SJCRH30 (cell line): ENCODE measurements at regions not wholly inside any gene's neighbourhood (a gene's known extent, or its start where the extent isn't known, plus 50 kb on each side); places are given as distances from the start of the nearest gene placed in this dataset.

ENCODE experiments used
- DNase-seq, 2 experiments: peaks; one replicate each; pipeline ENCODE4 v3.0.0-alpha.2; 2015 to 2020
- H3K27ac ChIP-seq: fragments of 250-450 bp; sonication (Bioruptor Pico); 2 replicates; pipeline ENCODE4 v1.5.1; 2020; ENCODE audit warnings: mild to moderate bottlenecking, moderate library complexity
- H3K27me3 ChIP-seq: fragments of 250-450 bp; sonication (Bioruptor Pico); 2 replicates; pipeline ENCODE4 v1.5.1; 2020; ENCODE audit warnings: mild to moderate bottlenecking, moderate library complexity
- H3K36me3 ChIP-seq: fragments of 250-450 bp; sonication (Bioruptor Pico); 2 replicates; pipeline ENCODE4 v1.5.1; 2020; ENCODE audit warnings: mild to moderate bottlenecking, moderate library complexity
- H3K4me1 ChIP-seq: fragments of 250-450 bp; sonication (Bioruptor Pico); 2 replicates; pipeline ENCODE4 v1.5.1; 2020; ENCODE audit warnings: mild to moderate bottlenecking, moderate library complexity
- H3K4me3 ChIP-seq: fragments of 250-450 bp; sonication (Bioruptor Pico); 2 replicates; pipeline ENCODE4 v1.5.1; 2020; ENCODE audit warnings: mild to moderate bottlenecking, moderate library complexity
- H3K9me3 ChIP-seq: fragments of 250-450 bp; sonication (Bioruptor Pico); replicated peaks from 2 replicates; pipeline ENCODE4 v1.5.1; 2020; ENCODE audit warnings: mild to moderate bottlenecking, moderate library complexity

DNA sequence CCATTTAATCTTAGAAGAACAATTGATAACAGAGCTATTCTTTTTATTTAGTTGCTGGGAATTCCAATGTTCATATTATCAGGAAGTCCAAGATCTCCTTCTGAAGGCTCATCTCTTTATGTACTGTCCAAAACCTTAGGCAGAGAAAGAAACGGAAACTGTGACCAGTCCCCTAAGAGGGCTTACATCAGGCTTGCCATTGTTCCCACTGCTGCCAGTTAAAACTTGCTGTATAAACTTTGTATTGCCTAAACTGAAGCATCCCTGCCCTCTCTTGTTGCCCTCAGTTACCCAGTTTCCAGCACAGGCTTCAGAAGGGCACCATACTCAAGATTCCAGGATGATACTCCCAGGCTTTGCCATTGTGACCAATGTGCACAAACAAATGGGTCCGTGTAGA lies 435.2 kb upstream of the NAALADL2 start:
- Histone ChIP-seq H3K27me3 (no peaks in the 10 kb centered on the region), H3K4me3 (no peak overlapping the region), H3K27ac (no peak overlapping the region), H3K36me3 (no peaks in the 10 kb centered on the region), H3K9me3 (no peaks in the 10 kb centered on the region), H3K4me1 (no peaks in the 10 kb centered on the region)
- DNase-seq: no peak

DNA sequence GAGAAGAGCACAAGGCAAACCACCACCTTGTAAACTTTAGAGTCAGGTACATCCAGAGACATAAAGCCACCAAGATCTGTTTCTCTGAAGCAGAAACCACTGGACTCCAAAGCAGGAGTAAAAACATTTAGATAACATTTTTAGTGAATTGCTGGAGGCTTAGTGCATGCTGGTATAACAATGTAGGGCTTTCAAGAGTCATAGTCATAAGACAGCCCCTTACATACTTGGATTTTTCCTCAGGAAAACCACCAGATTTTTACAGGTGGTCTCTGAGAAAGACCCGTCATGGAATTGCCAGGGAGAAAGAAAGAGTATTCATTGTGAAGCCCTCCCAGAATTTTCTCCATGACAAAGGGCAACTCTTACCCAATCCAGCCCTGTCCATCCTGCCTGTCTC lies 434.5 kb upstream of the NAALADL2 start:
- no peak overlapping the region for H3K27ac ChIP-seq
- H3K27me3 ChIP-seq: no peaks in the 10 kb centered on the region

DNA sequence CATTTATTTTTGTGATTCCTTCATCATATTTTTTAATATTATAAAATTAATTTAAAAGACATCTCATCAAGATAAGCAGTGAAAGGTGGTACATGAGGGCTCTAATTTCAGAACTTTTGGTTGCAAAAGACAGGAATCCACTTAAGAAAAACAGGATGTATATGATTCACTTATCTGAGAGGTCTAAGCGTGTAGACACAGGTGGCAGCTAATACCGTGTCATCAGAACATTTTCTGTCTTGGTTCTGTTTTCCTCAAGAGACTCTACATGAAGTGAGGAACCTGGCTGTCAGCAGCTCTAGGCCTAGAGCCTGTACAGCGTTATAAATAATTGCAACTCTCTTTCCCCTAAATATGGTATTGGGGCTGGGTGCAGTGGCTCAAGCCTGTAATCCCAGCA lies 433.7 kb upstream of the NAALADL2 start:
- no peaks in the 10 kb centered on the region for H3K36me3 ChIP-seq
- no peak for DNase-seq
- H3K4me1 ChIP-seq: no peaks in the 10 kb centered on the region
- H3K27ac ChIP-seq: no peak overlapping the region
- no peaks in the 10 kb centered on the region for H3K9me3 ChIP-seq
- no peaks in the 10 kb centered on the region for H3K27me3 ChIP-seq
- H3K4me3 ChIP-seq: no peak overlapping the region

More for the DNA sequence above, 434.5 kb upstream of the NAALADL2 start:
- no peaks in the 10 kb centered on the region for H3K36me3 ChIP-seq
- H3K4me1 ChIP-seq: no peaks in the 10 kb centered on the region
- H3K9me3 ChIP-seq: no peaks in the 10 kb centered on the region
- no peak for DNase-seq
- H3K4me3 ChIP-seq: no peak overlapping the region

DNA sequence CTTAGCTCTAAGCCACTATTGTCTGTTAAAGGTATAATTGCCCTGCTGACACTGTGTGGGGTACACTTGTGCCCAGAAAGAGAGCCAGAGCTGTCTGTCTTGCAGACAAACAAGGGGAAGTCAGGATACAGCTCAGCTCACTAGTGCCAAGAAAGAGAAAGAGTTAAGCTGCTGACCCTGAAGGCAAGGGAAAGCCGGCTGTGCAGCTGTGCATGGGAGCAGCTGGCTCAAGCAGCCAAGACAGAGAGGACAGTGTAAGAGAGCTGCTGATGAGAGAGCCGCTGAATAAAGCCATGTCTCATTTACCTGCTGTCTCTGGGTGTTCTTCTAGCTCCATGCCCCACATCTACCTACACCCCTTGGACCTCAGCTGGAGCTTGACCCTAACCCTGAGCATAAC lies 428.1 kb upstream of the NAALADL2 start:
- no peaks in the 10 kb centered on the region; the same call in 1 of the 2 replicates for H3K9me3 ChIP-seq
- no peaks in the 10 kb centered on the region for H3K27me3 ChIP-seq
- H3K27ac ChIP-seq: no peak overlapping the region
- no peaks in the 10 kb centered on the region; the same call in 1 of the 2 replicates for H3K36me3 ChIP-seq
- H3K4me3 ChIP-seq: no peak overlapping the region
- H3K4me1 ChIP-seq: no peaks in the 10 kb centered on the region
- DNase-seq: peak; percentile 60 to 74

DNA sequence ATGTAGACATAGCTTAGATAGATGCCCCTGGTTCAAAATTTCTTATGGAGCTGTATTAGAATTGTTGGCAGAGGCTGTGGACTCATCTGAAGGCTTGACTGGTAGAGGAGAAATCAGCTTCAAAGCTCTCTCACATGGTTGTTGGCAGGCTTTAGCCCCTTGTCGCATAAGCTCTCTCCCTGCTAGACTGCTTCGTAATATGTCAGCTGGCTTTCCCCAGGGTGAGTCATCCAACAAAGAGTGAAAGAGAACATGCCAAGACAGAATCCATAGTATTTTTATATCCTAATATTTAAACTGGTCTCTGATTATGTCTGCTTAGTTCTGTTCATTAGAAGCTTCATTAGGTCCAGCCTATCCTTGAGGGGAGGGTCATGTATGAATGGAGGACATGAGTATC lies 427.4 kb upstream of the NAALADL2 start:
- Histone ChIP-seq H3K4me3 (no peak overlapping the region), H3K36me3 (no peaks in the 10 kb centered on the region; the same call in 1 of the 2 replicates), H3K27ac (no peak overlapping the region), H3K9me3 (no peaks in the 10 kb centered on the region; the same call in 1 of the 2 replicates), H3K4me1 (no peaks in the 10 kb centered on the region), H3K27me3 (no peaks in the 10 kb centered on the region)
- DNase-seq: peak in 1 of 2 experiments; percentile 26

DNA sequence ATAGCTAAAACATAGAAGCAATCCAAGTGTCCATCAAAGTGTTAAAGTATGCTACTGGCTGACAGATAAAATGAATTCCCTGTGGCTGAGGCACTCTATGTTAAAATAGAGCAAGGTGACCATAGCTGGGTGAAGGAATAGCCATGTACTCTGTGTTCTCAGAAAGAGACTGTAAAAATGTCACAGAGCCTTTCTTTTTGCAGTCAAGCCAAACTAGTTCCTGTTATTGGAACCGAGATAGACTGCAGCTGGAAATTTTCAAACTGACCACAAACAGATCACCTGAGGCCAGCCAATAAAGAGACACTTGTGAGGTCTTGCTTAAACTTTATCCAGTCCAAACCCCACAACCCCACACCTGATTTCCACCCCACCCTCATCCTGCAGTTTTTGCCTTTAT lies 422.8 kb upstream of the NAALADL2 start:
- H3K4me3 ChIP-seq: no peak overlapping the region
- peak in 1 of 2 experiments; percentile 7 for DNase-seq
- H3K27ac ChIP-seq: no peak overlapping the region
- H3K9me3 ChIP-seq: no peaks in the 10 kb centered on the region; the same call in 1 of the 2 replicates
- peaks cover 12% of the 10 kb centered on the region for H3K4me1 ChIP-seq
- no peaks in the 10 kb centered on the region for H3K27me3 ChIP-seq
- no peaks in the 10 kb centered on the region; the same call in 1 of the 2 replicates for H3K36me3 ChIP-seq

DNA sequence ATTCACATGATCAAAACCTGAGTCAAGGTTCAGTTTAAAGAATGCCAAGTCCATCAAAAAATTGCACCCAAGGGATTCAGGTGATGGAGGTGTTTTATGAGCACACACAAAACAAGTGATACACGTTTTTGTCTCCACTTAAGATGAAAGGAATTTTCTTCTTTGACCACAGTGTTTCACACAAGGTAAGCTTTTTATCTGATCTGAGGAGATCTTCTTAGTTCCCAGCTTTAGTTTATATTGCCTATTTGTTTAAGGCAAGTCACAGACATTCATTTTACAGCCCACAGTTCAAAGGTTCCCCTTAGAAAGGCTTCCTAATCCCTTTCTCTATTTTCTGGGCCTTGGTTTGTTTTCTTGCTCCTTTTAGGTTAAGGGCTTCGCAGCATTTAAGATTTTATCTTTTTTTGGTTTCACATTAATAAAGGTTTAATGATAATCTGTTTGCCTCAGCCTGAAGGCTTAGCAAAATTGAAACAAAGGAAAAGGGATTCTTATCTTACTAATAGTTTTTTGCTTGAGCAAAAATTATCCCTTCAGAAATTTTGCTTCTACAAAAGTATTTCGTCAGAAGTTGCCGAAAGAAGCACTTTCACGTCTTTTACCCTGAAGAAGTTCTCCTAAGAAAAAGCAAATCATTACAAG lies 420.5 kb upstream of the NAALADL2 start:
- Histone ChIP-seq H3K4me3 (peak overlapping the region; percentile 66), H3K27ac (peak overlapping the region; percentile 97), H3K27me3 (no peaks in the 10 kb centered on the region), H3K9me3 (no peaks in the 10 kb centered on the region), H3K36me3 (no peaks in the 10 kb centered on the region), H3K4me1 (peaks cover 19% of the 10 kb centered on the region)
- peak in 1 of 2 experiments; percentile 38 for DNase-seq

DNA sequence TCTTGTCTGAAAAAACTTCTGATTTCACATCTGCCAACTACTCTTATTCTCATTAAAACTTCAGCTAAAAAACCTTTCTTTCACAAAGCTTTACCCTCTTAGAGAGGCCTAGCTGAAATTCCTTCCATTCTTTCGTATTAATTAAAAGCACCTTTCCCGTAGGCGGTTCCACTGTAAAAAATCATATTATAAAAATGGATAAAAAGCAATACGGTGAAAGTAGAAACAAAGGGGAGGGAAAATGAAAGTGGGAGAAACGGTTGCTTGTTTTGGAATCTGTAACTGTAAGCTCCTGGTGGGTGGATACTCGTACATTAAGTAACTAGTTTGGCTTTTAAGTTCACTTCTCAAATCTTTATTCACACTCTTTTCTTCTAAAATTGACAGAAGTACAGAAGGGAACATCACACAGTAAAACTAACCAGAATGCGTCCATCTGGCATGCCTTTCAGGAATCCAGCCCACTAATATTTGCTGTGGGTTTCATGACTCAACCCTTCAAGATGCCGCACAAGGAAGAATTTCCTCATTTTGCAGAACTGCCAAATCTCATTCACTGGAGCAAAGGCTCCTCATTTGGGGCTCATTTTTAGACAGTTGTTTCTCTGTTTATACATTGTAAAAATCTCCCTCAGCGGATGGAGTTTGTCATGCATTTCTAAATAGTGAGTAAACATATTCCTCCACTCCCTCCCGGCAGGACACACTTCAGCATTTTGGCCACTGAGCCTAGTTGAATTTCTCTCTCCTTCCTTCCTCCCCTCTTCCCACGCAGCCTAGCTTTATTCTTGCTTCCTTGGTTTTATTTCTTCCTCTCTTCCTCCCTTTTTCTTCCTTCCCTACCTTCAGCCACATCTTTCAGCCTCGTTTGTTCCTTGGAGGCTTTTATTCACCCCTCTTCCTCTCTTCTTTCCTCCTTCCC lies 419.5 kb upstream of the NAALADL2 start:
- Histone ChIP-seq H3K36me3 (no peaks in the 10 kb centered on the region), H3K4me3 (peak overlapping the region; percentile 66), H3K27me3 (no peaks in the 10 kb centered on the region), H3K27ac (peak overlapping the region; percentile 97), H3K9me3 (no peaks in the 10 kb centered on the region), H3K4me1 (peaks cover 19% of the 10 kb centered on the region)
- DNase-seq: peak; percentile 77 to 87

DNA sequence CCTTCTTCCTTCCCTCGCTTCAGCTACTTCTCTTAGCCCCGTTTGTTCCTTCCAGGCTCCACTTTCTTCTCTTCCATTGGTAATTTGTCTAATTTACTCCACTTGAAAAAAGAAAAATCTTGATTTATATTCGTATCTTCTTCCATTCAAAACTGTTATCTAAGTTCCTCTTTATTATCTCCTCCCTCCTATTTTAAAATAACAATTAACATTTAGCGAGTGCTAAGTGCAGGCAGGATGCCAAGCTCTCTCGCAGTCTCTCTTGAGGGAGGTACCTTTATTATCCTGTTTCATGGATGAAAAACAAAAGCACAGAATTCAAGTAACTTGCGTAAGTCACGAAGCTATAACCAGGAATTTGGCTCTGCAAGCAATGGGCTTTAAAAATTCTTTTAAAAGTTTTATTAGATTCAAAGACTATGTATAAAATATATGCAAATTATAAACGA lies 418.9 kb upstream of the NAALADL2 start:
- Histone ChIP-seq H3K4me3 (peak overlapping the region; percentile 66), H3K4me1 (peaks cover 19% of the 10 kb centered on the region), H3K36me3 (no peaks in the 10 kb centered on the region), H3K9me3 (no peaks in the 10 kb centered on the region), H3K27ac (peak overlapping the region; percentile 97), H3K27me3 (no peaks in the 10 kb centered on the region)
- peak; percentile 30 to 68 for DNase-seq

DNA sequence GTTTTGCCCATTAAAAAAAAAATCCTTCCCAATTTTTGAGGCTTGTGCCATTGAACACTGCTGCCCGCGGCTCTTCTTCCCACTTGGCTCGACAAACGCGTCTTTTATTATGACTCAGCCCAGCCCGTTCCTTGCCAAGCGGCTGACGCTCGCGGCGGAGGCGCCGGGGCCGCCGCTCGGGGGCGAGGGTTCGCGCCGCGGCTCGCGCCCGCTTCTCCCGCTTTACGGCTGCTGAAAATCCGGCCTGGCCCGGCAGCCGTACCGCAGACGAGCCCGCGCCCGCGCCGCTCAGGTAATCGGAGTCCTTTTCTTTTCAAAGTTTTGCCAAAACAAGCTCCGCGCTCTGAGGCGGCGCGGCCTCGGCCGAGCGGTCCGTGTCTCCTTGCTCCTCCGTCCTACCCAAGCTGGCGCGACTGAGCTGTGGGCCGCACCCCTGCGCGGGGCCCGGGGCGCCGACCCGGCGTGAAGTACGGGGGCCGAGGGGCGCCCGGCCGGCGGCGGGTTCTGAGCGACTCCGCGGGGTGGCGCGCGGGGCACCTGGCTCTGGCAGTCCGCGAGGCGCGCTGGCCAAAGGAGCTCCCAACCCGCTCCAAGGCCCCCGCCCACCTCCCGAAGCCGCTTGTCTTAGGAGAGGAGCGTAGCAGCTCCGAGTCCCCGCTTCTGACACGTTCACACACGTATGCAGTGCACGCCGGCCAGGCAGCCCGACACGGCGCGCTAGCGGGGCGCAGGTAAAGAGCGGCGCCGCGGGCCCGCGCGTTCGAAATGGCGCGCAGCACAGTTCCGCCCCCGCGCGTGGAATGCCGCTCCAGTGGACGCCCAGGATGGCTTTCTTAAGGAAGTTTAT lies 418.2 kb upstream of the NAALADL2 start:
- no peaks in the 10 kb centered on the region for H3K27me3 ChIP-seq
- peak overlapping the region; percentile 66 for H3K4me3 ChIP-seq
- H3K9me3 ChIP-seq: no peaks in the 10 kb centered on the region
- peaks cover 19% of the 10 kb centered on the region for H3K4me1 ChIP-seq
- peak; percentile 95 to 97 for DNase-seq
- H3K36me3 ChIP-seq: no peaks in the 10 kb centered on the region
- H3K27ac ChIP-seq: peak overlapping the region; percentile 97

DNA sequence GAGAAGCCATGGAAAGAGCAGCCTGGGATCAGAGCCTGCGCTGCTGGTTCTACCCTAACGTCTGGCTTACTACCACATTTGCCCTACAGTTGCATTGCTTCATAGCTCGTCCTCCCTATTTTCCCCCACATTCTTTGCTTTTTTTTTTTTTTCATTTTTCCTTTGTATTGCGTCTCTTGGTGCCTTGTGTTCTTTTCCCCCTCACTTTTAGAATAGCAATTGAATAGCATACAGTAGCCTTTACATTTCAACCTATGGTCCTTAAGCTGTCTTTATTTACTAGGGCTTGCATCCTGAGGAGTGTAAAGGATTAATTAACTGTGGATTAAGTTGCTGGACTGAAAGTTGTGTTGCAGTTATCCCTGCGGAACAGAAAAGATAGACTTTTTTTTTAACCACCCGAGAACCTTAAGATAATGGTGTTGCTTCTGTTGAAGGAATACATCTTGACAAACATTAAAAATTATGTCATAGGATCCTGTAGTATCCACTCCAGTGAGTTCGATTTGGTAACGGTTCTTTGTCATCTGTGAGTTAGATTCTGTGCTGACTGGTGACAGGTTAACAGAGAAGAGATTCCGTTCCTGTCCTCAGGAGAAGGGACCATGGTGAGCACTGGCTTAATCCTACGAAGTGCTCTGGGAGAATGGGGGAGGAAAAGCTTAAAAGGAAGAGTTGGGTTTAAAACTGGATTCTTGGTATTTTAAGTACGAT lies 417.4 kb upstream of the NAALADL2 start:
- peak; percentile 31 to 67 for DNase-seq
- H3K36me3 ChIP-seq: no peaks in the 10 kb centered on the region
- no peaks in the 10 kb centered on the region for H3K27me3 ChIP-seq
- no peaks in the 10 kb centered on the region for H3K9me3 ChIP-seq
- peak overlapping the region; percentile 97 for H3K27ac ChIP-seq
- H3K4me3 ChIP-seq: peak overlapping the region; percentile 66
- peaks cover 19% of the 10 kb centered on the region for H3K4me1 ChIP-seq

DNA sequence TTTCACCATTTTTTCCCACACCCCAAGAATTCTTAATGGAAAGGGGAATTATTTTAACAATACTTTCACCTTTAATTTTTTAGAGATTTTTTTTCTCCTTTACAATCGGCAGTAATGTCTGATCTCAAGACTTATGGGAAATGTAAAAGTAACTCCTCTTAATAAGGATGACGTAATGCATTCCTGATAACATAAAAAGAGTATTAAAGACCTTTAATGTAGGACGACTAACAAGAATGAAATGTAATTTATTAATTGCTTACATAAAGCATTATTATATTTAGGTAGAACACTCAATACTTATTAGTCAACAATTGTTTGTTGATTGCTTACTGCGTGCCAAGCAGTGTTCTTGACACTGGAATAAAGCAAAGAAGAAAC lies 416.8 kb upstream of the NAALADL2 start:
- Histone ChIP-seq H3K27ac (peak overlapping the region; percentile 97), H3K4me1 (peaks cover 19% of the 10 kb centered on the region), H3K36me3 (no peaks in the 10 kb centered on the region), H3K27me3 (no peaks in the 10 kb centered on the region), H3K9me3 (0 out of 2 replicates have a peak, but pooled peaks cover 3% of the 10 kb centered on the region), H3K4me3 (peak overlapping the region; percentile 66)
- DNase-seq: no peak

DNA sequence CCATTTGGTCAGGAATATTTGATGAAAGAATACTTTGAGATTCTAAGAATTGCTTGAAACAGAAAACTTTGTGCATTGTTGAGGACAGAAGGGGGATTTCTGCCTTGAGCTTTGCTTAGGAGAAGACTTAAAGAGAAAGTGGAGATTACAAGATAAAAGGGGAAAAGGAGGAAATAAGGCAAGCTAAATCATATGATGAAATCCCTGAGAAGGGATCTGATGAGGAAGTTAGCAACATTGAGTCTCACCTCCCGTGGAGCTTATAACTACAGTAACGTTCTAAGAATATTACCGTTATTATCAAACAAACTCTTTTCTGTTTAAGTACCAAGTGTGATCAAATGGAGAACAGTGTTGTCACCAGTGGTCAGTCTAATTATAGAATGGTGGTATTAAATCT lies 414.7 kb upstream of the NAALADL2 start:
- Histone ChIP-seq H3K4me1 (peaks cover 10% of the 10 kb centered on the region; the same call in 1 of the 2 replicates), H3K27ac (no peak overlapping the region), H3K36me3 (no peaks in the 10 kb centered on the region), H3K9me3 (peaks cover 3% of the 10 kb centered on the region; the same call in 1 of the 2 replicates), H3K27me3 (no peaks in the 10 kb centered on the region), H3K4me3 (no peak overlapping the region)
- DNase-seq: no peak

DNA sequence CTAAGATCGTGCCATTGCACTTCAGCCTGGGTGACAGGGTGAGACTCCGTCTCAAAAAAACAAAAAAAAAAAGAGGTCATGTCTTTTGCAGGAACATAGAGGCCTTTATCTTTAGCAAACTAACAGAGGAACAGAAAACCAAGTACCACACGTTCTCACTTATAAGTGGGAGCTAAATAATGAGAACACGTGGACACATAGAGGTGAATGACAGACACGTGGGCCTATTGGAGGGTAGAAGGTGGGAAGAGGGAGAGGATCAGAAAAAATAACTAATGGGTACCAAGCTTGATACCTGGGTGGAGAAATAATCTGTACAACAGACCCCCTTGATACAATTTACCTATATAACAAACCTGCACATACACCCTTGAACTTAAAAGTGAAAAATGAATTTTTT lies 401.4 kb upstream of the NAALADL2 start:
- Histone ChIP-seq H3K27ac (no peak overlapping the region), H3K4me1 (no peaks in the 10 kb centered on the region), H3K9me3 (peaks cover 12% of the 10 kb centered on the region; the same call in 1 of the 2 replicates), H3K27me3 (no peaks in the 10 kb centered on the region), H3K4me3 (no peak overlapping the region), H3K36me3 (no peaks in the 10 kb centered on the region)
- DNase-seq: no peak
